Myocyte (in vitro differentiated cells): ENCODE measurements at regions not wholly inside any gene's neighbourhood (a gene's known extent, or its start where the extent isn't known, plus 50 kb on each side); places are given as distances from the start of the nearest gene placed in this dataset.

Experiments
- DNase-seq: peaks from one replicate; pipeline ENCODE4 v3.0.0-alpha.2; 2012; ENCODE audit warnings: low read depth

DNA sequence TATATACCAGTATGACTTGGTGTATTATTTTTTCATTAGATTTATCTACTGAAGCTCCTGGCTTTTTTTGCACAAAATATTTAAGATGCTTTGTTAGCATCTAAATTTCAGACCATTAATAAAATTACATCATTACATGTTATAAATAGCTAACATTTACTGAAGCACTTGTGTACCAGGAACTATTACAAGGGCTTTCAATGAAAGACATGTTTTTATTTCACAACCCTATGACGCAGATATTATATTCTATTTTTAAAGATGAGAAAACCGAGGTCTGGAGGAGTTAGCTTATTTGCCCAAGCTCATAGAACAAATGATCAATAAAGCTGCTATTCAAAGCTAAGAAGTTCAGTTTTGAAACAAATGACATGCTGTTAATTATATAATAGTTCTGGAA is 420.4 kb upstream of the DCN start:
- DNase-seq: no peak

DNA sequence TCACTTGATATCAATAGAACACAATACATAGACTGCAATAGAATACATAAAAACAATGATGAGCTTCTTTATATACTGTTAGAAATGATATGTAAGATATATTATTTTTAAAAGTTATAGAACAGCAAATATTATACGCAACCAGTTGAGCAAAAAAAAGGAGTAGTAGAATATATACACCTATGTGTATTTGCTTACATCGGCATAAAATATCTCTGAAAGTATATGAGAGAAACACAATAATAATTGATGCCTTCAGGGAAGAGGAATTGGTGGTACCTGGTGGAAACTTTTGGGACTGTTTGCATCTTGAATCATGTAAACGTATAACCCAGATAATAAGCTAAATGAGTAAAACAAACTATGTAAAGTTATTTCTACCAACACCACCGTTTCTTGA is 418.4 kb upstream of the DCN start:
- DNase-seq: no peak

DNA sequence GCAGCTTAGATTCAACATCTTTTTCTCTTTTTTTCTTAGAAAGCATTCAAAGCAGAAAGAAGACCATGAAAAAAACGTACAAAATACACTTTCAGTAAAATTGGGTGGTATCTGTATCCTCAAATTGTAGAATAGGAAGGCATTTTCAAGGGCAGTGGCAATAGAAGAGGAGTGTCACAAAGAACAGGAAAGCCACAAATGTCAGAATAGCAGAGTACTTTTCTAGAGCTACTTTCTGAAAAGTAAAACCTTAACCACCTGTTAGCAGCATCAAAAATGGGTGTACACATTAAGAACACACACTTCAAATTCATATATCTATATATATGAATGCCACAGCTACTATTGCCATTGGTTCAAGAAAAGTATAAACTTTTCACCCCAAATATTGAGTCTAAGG is 412.1 kb upstream of the DCN start:
- DNase-seq: no peak

DNA sequence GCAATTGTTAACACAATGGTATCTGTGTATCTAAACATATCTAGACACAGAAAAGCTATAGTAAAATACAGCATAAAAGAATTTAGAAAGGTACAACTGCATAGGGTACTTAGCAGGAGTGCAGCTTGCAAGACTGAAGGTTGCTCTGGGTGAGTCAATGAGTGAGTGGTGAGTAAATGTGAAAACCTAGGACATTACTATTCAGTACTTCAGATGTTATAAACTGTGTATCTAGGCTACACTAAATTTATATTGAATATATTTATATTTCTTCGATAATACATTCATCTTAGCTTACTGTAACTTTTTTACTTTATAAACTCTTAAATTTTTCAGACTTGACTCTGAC is 409.0 kb upstream of the DCN start:
- no peak for DNase-seq

DNA sequence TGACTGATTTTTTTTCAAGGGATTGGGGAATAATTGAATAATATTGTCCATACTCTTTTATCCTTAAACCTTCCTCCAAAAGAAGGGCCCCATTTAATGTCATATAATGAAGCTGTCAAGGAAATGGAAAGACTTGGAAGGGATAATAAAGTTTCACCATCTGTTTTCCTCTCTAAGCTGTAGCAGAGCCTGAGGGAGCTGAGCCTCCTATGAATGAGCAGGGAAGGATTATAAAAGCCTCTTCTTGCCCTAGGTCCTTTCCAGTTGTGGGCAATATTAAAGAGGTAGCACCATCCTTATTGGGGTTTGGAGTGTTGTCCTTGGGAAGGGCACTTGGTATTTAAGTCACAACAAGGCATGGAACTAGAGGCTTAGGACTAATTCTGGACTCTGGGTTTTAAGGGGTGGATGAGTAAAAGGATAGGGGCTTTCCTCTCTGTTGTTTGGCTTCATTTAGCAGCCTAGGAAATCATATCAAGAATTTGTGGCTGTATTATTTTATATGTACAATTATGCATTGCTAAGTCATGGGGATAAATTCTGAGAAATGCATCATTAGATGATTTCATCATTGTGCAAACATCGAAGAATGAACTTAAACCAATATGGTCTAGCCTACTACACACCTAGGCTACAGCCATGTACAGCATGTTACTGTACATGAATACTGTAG is 408.5 kb upstream of the DCN start:
- DNase-seq: no peak

DNA sequence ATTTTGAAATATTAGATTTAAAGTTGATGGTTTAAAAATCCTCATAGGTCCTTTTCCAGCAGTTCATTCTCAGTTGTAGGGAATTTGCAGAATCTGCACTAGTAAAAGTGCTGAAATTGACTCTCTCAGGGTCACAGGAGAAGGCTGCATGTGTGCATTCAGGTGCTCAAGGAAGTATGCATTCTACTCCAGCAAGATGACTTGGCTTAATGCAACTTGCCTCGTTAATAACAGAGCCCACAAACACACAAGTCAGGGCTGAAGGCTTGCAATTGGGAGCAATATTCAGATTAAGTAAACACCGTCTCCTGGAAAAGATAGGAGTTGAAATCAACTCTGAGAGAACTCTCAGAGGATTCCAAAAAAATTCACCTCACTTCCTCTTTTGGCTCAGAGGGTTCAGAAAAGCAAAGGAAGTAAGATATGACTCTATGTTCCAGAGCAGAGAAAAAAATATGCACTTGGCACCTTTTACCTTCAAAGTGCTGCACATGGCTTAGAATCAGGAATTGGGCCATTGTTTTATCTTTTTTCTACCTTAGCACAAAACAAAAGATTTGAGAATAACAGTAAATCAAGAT is 406.3 kb upstream of the DCN start:
- no peak for DNase-seq

DNA sequence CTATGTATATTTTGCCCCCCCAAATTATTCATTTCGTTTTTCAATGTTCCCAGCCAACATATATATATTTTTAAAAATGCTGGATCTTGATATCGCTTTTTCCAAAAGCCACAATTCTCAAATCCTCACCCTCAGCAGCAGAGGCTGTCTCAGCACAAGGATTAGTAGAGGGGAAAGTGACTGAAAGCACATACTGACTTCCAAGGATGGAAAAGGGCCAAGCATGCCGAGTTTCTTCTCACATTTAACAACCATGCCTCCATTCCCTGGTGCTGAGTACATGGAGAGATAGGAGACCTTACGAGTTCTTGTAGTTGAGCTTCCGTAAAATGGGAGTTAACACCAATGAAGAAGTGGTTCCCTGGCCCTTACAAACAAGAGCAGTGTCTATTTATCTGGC is 403.4 kb upstream of the DCN start:
- no peak for DNase-seq

DNA sequence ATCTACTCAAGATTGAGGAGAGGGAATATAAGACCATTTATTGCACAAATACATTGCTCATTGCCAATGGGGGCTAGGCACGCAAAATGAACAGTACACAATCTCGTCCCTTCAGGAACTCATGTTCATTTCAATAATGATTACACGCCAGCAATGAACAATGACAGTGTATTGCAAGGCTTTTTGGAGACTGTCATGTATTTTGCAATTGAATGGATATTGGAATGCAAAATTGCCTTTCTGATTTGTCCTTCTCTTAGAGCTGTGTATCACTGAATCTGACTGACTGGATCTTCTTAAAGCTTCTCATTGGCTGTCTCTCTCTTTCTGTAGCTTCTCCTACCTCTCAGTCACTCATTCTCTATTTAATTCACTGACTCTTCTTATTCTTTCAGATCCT is 400.2 kb upstream of the DCN start:
- DNase-seq: no peak

DNA sequence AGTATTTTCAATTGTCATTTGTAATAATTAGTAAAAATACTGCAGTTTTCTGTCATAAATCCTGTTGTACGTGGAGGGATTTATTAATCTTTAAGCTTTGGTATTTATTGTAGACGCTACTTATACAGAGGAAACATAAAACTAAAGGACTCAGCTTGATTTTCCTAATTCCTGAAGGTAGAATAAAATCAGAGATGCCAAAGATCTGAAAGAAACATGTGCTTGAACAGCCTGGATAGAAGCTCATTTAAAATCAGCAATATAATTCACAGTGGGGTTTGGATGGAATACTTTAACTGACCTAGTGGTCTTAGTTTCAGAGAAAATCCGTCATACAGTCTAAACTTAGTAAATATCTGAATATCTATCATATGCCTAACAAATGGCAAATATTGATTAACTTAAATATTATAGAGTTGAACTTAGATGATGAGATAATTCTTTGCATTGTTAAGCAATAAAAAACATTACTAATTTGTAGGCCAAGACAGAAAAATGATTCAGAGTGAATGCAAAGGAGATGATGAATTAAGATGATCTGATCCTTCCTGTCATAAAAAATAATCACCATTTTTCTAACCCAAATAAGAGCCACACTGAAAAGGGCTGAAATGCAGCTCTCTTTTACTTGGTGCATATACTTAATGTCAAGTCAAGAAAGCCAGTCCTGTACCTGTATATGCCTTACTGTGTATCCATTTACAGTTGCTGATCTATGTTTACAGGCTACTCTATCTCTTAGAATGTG is 397.1 kb upstream of the DCN start:
- no peak for DNase-seq

DNA sequence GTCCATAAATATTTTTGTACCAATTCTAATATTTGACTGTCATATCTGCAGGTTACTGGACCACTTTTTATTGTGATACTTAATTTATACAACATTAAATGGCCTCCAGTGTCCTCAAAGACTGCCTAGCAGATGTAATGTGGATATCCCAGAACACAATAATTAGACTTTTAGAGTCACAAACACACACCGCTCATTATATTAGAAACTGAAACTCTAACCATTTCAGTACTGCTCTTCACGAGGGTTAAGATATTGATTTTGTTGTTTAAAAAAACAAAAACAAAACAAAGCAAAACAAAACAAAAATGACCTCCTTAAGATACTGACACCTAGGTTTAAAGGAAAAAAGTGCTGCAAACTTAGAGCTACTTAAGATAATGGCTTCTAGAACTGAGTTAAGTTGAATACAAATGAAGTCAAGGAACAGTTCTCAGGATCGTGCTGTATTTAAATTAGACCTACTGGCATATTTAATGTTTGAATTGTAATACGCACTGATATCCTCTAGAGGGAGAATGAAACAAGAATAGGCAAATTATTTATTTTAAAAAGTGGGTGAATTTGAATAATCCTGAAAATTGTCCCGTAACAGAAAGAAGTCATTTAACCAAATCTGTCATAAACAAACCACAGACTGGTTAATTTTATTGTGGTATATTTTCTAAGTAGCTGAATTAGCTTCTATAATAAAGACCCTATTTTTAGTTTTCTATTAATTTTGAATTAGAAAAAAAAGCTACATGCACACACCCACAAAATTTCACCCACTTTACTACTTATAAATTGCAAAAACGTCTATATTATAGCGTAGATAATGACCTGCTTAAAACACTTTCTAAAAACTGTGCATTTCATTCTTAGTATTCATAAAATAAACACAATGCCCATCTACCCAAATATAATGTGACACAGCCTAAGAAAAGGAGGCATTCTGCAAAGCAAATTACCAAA is 395.2 kb upstream of the DCN start:
- DNase-seq: peak; percentile 41

DNA sequence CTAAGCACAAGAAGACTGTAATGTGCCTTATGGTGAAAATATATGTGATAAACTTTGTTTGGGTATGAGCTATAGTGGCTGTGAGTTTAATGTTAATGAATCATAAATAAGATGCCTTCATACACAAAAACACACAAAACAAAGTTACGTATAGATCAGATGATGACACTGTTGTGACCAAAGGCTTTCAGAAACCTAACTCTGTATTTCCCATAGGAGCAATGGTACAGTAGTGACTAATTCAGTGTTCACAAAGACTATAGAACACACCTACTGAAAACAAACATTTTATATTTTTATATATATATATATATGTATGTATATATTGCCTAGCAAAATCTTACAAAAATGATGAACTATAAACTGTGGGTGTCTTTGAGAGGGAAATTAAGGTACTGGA is 393.8 kb upstream of the DCN start:
- no peak for DNase-seq

DNA sequence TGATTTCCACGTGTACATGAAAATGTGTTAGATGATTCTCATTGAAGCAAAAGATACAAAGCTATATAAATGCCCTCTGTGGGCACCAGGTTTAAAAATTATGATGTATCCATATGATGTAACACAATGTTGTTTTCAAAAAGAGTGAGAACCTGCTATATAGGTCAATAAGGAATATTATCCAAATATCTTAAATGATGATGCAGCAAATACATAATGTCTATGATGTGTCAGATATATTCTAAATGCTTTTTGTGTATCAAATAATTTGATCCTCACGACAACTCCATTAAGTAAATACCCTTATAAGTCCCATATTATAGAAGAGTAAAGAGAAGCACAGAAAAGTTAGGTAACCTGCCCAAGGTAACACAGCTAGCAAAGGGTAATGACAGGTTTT is 393.0 kb upstream of the DCN start:
- no peak for DNase-seq

DNA sequence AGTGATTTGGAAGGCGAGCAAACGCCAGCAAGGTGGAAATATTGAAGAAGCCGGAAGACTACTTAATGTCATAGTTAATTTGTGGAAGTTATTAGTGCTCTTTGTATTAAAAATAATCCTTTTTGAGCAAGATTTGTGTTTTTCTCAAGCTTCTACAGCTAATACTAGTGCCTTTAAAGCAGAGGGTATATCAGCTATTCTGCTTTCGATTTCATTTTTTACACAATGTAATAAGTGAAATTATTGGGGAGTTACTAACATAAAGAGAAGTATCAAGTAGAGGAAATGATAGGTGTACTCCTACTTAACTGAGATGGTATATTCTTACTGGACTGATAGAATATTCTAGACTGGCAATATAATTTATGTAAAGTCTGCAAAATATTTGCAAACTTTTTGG is 392.4 kb upstream of the DCN start:
- no peak for DNase-seq

DNA sequence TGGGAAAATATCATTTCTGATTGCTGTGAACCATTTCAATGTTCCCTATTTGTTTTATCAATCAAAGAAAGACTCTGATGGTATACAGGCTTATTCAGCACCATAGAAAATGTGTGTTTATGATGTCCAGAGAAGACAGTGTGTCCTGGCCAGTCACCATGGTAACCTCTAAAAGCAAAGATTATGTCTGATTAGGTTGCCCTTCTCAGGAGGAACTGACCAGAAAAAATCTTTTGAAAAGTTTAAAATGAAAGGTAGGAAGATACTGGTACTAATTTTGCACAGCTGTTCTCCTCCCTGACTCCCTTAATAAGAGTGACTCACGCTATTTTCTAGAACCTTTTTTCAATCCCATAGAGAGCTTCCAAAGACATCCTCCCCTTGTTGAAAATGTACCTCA is 391.8 kb upstream of the DCN start:
- peak; percentile 34 for DNase-seq

DNA sequence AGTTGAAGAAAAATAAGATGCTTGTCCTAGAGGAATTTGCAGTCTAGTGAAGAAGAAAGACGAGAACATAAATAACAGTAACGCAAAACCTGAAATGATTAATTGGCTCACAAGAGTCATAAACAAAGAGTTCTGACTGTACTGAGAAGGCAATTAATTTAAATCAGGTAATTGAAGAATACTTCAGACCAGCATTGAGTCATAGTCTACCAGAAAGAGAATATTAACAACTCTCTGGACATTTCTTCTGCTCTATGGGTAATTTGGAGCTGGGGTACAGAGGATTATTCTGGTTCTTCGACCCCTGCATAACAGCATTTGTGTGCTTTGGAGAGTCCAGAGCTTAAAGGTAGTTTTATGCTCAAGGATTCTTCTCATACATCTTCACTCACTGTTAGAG is 390.3 kb upstream of the DCN start:
- no peak for DNase-seq

DNA sequence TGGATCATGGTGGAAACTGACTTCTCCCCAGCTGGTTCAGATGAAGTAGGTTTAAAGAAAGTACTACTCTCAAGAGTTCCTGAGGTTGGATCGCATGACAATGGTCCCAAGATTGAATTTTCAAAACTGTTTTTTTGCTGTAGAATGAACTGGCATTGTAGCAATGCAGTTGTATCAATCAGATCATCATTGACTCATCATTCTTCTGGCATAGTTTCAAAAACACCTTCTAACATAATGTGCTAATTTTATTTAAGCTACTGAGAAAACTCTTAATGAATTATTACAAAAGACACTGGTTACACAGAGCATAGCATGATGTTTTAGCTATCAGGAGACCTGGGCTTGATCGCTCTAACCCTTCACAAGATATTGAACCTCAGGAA is 384.5 kb upstream of the DCN start:
- DNase-seq: no peak

DNA sequence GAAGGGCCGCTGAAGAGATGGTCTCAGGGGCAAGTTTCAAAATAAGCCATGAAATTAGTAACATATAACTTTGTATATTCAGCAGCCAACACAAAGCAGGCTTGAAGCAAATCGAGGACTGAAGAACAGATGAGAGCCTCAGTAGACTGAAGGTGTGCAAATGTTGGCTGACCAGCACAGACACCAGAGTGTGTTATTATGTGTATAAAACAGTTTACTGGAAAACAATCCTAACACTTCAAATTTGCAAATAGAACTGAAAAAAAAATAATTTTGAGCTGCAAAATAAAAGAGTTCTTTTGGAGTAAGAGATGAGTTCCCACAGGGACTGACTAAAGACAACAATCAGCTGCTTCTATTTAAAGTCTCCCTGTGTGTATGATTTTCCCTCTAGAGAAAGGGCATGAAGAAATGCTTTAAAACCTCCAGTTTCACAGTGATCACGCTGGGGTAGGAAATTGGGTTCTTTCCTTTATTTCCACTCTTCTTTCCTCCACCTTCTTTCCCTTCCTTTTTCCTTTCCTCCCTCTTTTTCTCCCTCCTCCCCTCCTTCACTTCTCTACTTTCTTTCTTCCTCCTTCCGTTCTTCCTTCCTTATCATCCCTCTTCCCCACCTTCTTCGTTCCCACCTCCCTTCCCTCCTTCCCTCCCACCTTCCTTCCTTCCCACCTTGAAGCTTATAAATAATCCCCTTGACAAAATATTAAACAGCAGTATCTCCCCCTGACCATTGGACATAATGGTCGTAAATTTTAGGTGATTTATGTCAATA is 383.9 kb upstream of the DCN start:
- DNase-seq: no peak

DNA sequence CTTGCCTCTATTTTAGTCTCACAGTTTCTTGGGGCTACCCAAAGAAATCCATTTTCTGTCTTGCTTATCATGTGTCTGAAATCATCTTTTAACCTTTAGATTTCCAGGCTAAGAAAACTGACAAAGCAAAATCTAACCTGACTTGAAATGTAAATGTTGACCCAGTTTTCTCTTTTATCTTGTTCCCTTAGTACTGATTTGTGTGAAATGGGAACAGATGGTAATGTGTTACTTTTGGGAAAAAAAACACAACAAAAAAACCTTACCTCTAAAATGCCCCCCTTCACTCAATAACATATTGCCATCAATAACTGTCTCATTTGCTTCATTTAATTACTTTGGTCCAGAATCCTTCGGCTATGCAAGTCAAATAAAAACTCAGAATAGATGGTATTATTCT is 383.2 kb upstream of the DCN start:
- DNase-seq: no peak

DNA sequence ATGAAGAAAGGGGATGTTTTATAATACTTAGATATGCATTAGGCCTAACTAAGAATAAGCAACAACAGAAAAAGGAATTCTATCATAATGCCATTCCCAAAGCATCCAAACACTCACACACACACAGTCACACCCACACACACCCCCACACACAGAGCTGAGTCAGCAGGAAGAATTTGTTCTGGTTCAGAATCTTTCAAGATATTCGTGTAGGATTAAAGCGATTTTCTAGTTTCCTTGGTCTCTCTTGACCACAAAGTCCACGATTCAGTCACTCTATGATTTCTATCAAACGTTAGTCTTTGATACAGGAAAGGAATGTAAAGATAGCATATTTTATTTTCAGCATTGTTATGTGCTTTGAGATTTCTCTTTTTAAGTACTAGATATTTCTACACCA is 382.6 kb upstream of the DCN start:
- no peak for DNase-seq

DNA sequence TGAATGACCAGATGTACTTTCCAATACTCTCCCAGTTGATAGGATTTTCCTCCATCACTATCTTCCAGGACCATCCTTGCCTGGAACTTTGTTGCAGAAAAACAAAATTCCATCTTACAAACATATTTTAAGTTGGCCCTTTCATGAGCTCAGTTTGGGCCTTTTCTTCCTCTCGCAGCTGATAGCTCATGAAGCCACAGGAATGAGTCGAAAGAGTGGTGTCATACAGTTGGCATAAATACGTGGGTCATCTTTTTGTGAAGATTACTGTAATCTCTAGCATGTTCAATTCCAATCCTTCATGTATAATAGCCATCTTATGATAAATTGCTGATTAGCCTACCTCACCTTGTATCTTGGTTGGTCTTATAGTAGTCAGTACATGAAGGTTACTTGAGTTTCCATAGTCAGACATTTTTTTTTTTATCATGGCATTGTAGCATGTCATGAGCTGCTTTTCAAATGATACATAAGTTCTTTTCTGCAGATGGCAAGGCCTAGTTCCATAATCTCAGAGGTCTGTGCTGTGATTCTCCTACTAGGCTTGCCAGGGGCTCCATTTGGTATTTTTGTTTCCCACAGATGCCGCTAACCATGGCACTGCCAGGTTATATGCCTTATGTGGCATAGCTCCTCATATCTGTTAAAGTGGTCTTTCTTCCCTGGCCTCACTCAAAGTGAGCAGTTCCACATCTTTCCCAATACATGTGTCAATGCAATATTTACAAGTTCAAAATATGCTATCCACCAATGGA is 380.6 kb upstream of the DCN start:
- no peak for DNase-seq
